Hindlimb muscle (tissue), 1 donor: ENCODE measurements at regions not wholly inside any gene's neighbourhood (a gene's known extent, or its start where the extent isn't known, plus 50 kb on each side); places are given as distances from the start of the nearest gene placed in this dataset.
A peak's percentile ranks its signal among the peaks of the same experiment; 100 is the strongest.
"Not testable (repeated sequence)": the region's sequence is repeated elsewhere in the genome, so short reads cannot be mapped to it uniquely, and the experiment has no call there.

Source experiments
- DNase-seq: peaks from one replicate; pipeline ENCODE4 v3.0.0-alpha.2; 2013

GRCh38 chr2:12605366-12605765, 111.4 kb upstream of the TRIB2 start:
- no peak for DNase-seq

DNA sequence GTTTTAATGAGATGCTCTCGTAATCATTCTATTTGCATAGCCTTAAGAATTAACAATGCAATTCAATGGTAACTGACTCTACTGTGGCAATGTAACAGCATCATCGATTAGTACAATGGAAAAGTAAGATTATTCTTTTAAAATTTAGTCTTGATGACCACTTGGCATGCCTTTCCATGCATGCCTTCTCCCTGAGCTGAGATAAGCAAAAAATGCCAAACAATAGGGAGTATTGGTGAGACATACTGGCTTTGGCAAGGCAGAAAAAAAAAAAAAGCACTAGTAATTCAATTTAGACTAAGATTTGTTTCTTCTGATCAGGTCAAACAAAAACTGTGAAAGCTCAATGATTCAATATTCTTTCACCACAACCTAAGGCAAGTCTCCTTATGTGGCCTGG, 110.8 kb upstream of the TRIB2 start:
- no peak for DNase-seq

GRCh38 chr2:12606472-12607000, 110.2 kb upstream of the TRIB2 start:
- peak; percentile 38 for DNase-seq

- DNase-seq, result no peak
These were observed 108.8 kb upstream of the TRIB2 start for GRCh38 chr2:12607971-12608370.

- DNase-seq, result no peak
These were observed 106.4 kb upstream of the TRIB2 start for GRCh38 chr2:12610314-12610713.

GRCh38 chr2:12612168-12612567, 104.6 kb upstream of the TRIB2 start:
- DNase-seq, result no peak

DNA sequence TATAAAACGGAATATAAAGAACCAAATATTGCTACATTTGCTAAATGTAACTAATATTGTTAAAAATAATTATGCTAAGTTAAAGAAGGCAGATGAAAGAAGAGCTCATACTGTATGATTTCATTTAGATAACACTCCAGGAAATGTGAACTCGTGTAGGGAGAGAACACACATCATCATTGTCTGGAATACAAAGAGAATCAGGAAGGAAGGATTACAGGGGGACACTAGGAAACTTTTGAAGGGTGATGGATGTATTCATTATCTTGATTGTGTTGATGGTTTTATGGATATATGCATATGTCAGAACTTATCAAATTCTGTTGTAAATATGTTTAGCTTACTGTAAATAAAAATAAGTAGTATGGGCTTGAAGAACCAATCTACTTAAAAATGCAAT, 104.1 kb upstream of the TRIB2 start:
- no peak for DNase-seq

DNA sequence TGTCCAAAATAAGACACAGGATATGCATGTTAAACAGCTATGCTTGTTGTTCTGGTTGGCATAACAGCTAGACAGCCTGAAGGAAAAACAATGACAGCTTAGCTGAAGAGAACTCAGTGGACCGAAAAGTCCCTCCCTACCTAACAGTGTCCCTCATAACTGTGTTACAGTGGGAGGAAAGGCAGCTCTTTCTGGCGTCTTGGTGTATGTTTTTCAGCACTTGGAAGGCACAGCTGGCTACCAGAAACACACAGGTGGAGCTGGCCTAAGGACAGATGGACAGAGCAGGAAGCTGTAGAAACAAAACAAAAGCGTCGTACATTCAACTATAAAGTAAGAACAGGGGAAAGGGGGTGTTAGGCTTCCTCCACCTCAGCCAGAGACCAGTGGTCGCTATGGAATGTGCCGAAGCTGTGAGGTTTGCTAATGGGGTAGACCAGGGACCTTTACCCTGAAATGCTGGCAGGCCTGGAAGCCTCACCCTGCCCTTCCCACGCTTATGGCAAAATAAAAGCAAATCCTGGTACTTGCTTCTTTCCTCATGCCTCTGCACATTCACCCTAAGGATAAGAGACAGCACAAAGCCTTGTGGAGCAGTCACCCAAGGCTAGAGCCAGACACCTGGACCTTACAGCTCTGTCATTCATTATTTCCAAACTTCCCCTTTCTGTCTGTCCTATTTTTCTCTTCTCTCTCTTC, 103.5 kb upstream of the TRIB2 start:
- DNase-seq, result no peak

GRCh38 chr2:12615509-12615908, 101.2 kb upstream of the TRIB2 start:
- DNase-seq, result no peak

DNA sequence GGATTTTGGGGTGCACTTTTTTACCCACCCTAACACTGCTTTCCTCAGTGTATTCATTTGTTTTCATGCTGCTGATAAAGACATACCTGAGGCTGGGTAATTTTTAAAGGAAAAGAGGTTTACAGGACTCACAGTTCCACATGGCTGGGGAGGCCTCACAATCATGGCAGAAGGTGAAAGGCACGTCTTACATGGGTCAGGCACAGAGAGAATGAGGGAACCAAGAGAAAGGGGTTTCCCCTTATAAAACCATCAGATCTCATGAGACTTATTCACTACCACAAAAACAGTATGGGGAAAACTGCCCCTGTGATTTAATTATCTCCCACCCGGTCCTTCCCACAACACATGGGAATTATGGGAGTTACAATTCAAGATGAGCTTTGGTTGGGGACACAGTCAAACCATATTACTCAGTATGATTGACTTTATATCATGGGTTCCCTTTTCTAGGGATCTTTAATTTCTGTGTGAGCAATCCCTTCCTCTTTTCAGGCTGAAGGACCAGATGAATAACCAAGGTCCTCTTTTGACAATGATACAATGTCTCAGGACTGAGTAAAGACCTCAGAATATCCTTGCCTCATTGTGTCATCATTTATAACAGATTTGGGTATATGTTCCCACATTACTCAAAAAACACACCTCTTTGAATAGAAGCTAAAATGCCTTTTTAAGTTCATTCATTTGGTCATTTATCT, 100.1 kb upstream of the TRIB2 start:
- no peak for DNase-seq

- DNase-seq, result no peak
These were observed 99.4 kb upstream of the TRIB2 start for GRCh38 chr2:12617366-12617765.

GRCh38 chr2:12617853-12618252, 98.9 kb upstream of the TRIB2 start:
- DNase-seq, result no peak

DNA sequence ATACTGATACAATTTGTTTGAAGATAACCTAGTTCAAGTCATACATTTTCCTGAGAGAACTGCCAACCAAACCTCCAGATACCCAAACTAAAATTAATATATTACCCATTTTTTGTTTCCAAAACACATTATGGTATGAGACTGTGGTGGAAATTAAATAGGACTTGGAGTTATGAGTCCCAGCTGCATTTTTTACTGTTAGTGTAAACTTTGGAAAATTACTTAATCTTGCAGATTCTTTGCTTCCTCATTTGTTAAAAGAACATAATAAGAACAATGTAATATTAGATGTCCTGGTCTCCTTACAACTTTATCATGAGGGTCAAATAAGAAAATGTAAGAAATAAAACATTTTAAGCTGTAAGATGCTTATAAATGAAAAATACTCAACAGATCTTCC, 98.2 kb upstream of the TRIB2 start:
- no peak for DNase-seq

GRCh38 chr2:12619975-12620374, 96.8 kb upstream of the TRIB2 start:
- no peak for DNase-seq

DNA sequence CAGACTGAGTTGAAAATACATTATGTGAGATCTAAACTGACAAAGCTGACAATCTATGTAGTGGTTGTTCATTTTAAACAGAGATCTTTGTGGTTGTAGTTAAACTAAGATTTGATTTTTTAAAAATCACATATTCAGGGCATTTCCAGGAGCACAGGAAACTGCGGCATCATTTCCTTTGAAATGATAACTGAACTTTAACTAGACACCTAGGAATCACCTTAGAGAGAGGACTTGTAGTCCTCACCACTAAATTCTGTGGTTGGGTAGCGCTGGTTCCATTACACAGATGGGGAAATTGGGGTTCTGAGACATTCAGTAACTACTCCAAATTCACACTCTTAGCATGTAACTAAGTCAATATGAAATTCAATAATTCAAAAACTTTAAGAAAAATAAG, 96.0 kb upstream of the TRIB2 start:
- no peak for DNase-seq

DNA sequence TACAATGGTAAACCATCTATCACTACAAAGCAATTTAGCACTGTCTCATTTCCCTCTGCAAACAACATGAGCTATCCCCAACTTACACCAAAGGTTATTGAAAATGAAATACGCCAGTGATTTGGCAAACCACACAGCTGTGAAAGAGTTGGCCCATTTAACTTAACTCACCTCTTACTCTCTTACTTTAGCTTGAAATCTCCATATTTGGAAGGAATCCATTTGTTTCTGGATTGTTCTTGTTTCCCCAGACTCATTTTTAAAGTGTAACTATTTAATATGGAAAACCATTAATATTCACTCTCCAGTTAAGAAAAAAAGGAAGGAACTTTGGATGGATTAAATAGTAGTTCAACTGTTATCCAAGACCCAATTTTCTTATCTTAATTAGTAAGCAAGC, 93.7 kb upstream of the TRIB2 start:
- no peak for DNase-seq

DNA sequence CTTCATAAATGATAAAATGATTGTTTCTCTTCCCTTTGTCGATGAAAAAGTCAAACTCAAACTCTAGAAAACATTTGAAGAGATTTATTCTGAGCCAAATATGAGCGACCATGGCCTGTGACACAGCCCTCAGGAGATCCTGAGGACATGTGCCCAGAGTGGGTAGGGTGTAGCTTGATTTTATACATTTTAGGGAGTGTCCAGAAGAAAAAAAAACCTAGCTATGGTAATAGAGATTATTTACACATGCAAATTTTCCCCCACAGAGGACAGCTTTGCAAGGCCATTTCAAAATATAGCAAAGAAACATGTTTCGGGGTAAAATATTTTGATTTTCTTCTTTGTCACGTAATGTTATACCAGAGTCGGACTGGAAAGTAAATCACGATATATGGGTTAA, 92.4 kb upstream of the TRIB2 start:
- DNase-seq, result no peak

DNA sequence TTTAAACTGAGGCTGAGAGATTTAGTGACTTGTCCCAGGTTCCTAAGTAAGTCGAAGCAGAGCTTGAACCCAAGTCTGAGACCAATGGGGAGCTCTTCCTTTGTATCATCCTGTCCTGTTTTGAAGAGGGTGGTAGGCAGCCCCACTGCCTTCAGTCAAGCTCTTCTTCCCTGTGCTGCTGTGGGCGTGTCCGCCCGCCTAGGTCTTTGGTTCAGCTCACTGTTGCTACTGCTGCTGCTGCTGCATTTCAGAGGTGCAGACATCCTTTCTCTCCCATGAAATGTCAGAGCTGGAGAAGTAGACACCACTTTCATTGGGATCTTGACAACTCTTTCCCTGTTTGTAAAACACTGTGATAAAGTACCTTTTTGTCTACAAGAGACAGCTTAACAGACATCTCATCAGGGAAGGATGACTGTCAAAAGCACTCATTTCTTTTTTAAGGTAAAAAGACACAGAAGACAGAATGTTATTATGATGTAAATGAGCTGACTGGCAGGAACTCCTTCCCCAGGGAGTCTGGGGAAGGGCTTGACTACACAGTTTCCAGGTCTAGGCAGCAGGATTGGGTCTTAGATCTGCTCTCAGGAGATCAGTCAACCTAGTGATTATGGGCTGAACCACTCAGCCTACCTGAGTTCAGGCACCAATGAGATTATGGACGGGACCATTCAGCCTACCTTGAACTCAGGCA, 91.7 kb upstream of the TRIB2 start:
- no peak for DNase-seq

- DNase-seq, result not testable (repeated sequence)
These were observed 88.2 kb upstream of the TRIB2 start for GRCh38 chr2:12628541-12628940.

- peak; percentile 17 for DNase-seq
These were observed 79.7 kb upstream of the TRIB2 start for GRCh38 chr2:12636837-12637581.

GRCh38 chr2:12637754-12638153, 79.0 kb upstream of the TRIB2 start:
- DNase-seq, result no peak

DNA sequence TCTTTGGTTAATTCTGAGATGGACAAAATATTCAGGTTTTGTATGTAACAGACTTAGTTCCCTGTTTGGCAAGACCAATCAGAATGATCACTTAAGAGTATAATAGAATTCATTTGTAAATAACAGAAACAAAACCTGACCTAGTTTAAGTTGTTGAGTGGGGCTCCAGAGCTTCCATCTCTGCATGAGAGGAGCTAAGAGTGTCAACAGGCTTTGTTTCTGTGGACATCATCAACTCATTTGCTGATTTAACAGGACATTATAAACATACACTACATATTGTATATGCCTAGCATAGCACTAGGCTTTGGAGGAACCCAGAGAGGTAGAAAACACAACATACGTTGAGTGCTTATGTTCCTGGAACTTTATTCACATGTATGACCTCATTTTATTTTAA, 75.3 kb upstream of the TRIB2 start:
- no peak for DNase-seq

DNA sequence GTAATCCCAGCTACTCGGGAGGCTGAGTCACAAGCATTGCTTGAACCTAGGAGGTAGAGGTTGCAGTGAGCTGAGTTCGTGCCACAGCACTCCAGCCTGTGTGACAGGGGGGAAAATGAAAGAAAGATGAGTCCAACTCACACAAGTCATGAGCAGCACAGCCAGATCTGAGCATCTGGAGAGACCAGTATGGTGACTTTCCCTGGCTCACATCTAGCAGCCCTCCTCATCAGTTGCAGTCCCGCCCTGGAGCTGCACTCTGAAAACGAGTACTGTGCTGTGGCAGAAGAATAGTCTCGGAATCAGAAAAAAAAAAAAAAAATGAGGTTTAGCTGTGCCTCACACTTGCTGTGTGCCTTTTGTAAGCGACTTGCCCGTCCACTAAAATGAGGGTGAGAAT, 74.4 kb upstream of the TRIB2 start:
- DNase-seq, result no peak
